ENCODE measurements at regions not wholly inside any gene's neighbourhood (a gene's known extent, or its start where the extent isn't known, plus 50 kb on each side); places are given as distances from the start of the nearest gene placed in this dataset.

DNA sequence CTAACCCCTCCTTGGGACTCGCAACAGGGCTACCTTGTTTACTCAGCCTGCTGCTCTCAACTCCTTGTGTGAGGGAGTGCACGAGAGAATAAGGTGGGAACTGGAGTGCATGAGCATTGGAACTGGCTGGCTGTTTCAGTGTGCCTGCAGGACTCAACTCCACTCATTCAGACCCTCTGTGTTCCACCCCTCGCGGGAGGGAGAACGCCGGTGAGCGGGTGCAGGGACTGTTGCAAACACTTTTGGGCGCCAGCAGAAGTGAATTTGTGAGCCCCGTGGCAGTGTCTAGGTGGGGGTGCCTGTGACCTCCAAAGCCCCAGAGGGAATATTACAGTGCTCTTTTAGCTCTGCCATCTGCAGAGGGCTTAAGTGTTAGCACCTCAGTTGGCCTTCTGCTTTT lies 1978.3 kb upstream of the PIK3C3 start:
- no peak for DNase-seq (ENCODE audit: low spot score)

- DNase-seq (ENCODE audit: low spot score): no peak
Observed at GRCh38 chr18:39972521-39972920, 1982.5 kb upstream of the PIK3C3 start.

DNA sequence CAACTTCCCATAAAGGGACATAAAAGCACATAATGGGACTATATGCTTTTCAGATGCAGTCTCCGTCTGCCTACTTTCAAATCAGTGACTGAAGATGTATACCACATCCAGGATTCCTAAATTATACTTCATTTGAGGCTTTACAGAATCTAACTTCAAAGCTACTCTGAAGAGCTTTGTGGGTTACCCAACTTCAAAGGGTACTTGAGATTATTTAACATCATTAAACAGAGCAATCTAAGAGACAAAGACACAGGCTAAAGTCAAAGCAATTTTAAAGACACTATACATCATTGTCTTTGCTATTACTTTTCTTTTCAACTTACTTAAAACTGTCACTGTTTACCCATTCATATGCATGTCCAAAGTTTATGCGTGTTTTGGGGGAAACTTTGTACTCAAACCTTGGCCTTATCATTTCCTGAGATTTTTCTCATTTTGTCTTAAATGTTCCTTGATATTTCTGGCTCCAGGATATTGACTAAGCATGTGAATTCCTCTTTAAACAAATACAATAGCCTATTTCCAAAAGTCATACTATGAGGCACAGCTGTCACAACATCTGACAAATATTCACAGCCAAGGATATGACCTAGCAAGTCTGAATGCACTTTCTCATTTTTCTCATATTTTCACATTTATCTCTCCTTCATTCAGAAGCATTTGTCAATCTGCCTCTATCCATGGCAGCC lies 1985.1 kb upstream of the PIK3C3 start:
- DNase-seq (ENCODE audit: low spot score): no peak

GRCh38 chr18:39966275-39966674 lies 1988.8 kb upstream of the PIK3C3 start:
- no peak for DNase-seq (ENCODE audit: low spot score)

GRCh38 chr18:39962546-39962945 lies 1992.5 kb upstream of the PIK3C3 start:
- DNase-seq (ENCODE audit: low spot score): no peak

DNA sequence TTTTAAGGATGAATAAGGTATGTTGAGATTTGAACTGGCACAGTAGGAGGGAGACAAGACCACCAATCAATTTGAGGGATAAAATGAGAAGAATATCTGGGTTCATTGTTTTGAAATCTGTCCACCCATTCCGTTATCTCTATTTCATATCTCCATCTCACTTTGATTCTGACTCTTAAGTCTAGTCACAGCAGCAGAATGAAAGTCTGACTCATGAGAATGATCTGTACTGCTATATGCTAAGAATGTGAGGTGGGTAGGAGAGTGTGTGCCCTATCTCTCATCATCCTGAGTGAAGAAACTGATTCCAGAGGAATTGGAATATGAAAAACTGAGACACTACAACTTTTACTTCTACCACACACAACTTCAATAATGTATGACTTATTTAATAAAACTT lies 1994.5 kb upstream of the PIK3C3 start:
- no peak for DNase-seq (ENCODE audit: low spot score)

GRCh38 chr18:39959839-39960238 lies 1995.2 kb upstream of the PIK3C3 start:
- DNase-seq (ENCODE audit: low spot score): no peak

DNA sequence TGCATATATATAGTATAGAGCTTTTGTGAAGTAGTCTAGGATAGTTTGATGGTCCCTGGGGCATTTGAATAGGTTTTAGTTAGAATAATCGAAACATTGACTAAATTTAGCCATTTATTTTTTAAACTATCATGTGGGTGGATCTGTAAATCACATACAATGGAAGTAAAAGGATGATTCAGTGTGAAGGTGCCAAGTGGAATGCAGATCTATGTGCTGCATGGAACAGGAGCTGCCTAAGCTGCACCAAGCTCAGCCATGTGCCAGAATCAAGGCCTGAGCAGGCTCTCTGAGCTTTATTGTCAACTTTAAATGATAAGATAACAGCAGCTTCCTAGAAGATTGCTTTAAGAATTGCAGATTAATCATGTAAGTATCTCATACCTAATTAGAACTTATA lies 1996.2 kb upstream of the PIK3C3 start:
- no peak for DNase-seq (ENCODE audit: low spot score)

DNA sequence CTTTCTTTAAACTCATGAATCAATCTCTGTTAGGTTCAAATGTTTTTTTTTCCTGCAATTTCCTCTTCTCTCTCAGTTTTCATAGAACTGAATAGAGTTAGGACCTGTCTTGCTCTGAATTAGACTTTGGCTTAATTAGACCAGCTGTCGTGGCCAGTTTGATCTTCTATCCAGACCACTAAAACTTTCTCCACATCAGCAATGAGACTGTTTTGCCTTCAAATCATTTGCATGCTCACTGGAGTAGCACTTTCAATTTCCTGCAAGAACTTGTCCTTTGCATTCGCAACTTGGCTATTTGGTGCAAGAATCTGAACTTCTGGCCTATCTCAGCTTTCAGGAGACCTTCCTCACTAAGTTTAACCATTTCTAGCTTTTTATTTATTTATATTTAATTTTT lies 2002.2 kb upstream of the PIK3C3 start:
- DNase-seq (ENCODE audit: low spot score): no peak

GRCh38 chr18:39951142-39951720 lies 2003.8 kb upstream of the PIK3C3 start:
- no peak for DNase-seq (ENCODE audit: low spot score)

GRCh38 chr18:39946623-39947061 lies 2008.4 kb upstream of the PIK3C3 start:
- no peak for DNase-seq (ENCODE audit: low spot score)

- DNase-seq (ENCODE audit: low spot score): no peak
Observed at GRCh38 chr18:39945076-39945475, 2010.0 kb upstream of the PIK3C3 start.

GRCh38 chr18:39942702-39943101 lies 2012.3 kb upstream of the PIK3C3 start:
- DNase-seq (ENCODE audit: low spot score): no peak

- no peak for DNase-seq (ENCODE audit: low spot score)
Observed at GRCh38 chr18:39938676-39939608, 2016.1 kb upstream of the PIK3C3 start.

DNA sequence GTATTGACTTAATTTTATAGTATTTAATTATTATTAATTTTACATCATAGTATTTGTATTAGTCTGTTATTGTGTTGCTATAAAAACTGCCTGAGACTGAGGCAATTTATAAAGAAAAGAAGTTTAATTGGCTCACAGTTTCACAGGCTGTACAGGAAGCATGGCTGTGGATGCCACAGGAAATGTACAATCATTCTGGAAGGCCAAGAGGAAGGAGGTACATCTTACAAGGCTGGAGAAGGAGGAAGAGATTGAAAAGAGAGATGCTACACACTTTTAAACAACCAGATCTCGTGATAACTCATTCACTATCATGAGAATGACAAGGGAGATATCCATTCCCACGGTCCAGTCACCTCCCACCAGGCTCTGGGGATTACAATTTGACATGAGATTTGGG lies 2019.4 kb upstream of the PIK3C3 start:
- no peak for DNase-seq (ENCODE audit: low spot score)

DNA sequence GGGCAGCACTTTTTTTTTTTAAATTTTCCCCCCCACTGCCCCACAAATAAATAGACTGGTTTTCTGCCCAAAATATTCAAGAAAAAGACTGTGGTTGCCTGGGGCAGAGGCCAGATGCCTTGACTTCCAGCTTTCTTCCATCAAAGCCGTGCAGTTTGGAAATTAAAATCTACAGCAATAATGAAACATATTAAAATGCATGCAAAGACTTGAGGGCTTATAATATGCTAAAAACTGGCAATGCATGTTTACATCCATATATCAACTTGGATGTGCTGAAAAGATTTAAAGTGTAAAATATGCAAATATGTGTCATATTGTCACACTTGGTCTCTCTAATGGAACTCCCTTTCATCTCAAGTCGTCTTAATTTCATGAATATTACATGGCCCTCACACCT lies 2036.2 kb upstream of the PIK3C3 start:
- DNase-seq (ENCODE audit: low spot score): no peak

- no peak for DNase-seq (ENCODE audit: low spot score)
Observed at GRCh38 chr18:39913672-39914366, 2041.2 kb upstream of the PIK3C3 start.

DNA sequence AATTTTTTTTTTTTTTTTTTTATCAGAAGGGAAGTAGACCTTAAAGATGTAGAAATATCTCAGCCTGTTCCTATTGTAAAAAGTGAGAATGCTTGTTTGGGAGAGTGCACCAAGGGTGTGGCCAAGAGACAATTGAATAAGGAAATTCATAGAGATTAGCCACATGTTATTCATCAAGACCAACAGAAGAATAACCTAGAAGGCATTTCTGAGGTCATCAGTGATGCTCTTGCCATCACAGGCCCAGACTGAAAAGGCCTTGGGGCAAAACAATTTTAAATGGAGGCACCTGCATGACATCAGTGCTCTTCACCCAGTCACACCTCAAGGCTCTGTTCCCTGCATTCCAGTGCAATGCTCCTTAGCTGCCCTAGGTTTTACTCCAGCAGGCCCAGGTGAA lies 2043.3 kb upstream of the PIK3C3 start:
- DNase-seq (ENCODE audit: low spot score): no peak

DNA sequence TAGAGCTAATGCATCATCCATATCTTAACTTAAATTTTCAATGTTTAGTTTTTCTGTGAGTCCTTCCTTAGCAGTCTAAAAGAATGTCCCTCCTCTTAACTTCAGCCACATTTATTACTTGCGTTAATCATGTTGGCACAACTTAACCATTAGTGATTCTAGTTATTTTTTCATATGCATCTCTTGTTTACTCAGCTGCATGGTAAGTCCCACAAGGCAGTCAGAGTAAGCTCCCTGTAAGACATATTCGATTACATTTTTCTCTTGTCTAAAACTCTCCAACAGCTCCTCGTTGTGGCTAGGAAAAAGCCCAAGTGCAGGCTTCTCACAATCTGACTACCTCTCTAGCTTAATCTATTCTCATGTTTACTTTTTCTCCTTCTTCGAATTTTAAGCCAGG lies 2045.3 kb upstream of the PIK3C3 start:
- no peak for DNase-seq (ENCODE audit: low spot score)

GRCh38 chr18:39886136-39886535 lies 2068.9 kb upstream of the PIK3C3 start:
- DNase-seq (ENCODE audit: low spot score): no peak

- no peak for DNase-seq (ENCODE audit: low spot score)
Observed at GRCh38 chr18:39872651-39873050, 2082.4 kb upstream of the PIK3C3 start.

DNA sequence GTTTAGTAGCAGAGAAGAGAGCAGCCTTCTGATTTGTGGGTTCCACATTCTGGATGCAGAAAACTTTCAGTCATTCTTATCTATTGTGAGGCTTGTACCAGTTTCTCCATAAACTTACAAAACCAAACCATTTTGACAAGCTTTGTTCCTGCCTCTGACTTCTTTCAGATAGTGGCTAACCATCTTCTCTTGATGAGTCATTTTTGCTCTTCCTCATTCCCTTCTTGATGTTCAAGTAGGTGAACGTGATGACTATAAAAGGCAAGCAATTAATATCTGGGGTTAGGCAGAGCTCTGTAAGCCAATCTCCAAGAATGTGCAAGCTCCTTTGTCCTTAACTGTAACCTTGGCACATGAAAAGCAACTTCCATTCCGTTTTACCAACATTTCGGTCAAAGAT lies 2083.1 kb upstream of the PIK3C3 start:
- no peak for DNase-seq (ENCODE audit: low spot score)

All from HuH-7.5 (cell line).